PFSK-1 (cell line): ENCODE measurements at regions not wholly inside any gene's neighbourhood (a gene's known extent, or its start where the extent isn't known, plus 50 kb on each side); places are given as distances from the start of the nearest gene placed in this dataset.

Experiments used
- FOXP2 ChIP-seq: optimal IDR thresholded peaks from 2 replicates; pipeline ENCODE3; 2011; ENCODE audit warnings: borderline replicate concordance, control low read depth, inconsistent platforms; ENCODE audit not compliant: insufficient read depth; ENCODE audit errors: extremely low read length, extremely low read depth
- POLR2AphosphoS5 ChIP-seq: IDR thresholded peaks from 2 replicates; pipeline ENCODE4 v1.6.1; 2012; ENCODE audit warnings: low read depth, mild to moderate bottlenecking, control low read depth, low read length, moderate library complexity
- SIN3A ChIP-seq: IDR thresholded peaks from 2 replicates; pipeline ENCODE4 v1.6.1; 2012; ENCODE audit warnings: mild to moderate bottlenecking, low read length, moderate library complexity, borderline replicate concordance; ENCODE audit not compliant: insufficient read depth
- TAF1 ChIP-seq: IDR thresholded peaks from 2 replicates; pipeline ENCODE4 v1.6.1; 2012; ENCODE audit warnings: low read length, control low read depth, borderline replicate concordance; ENCODE audit not compliant: insufficient read depth
- TF ChIP-seq, protein P1 (sequence below), 2 experiments: IDR thresholded peaks; 2 replicates each; pipeline versions ENCODE4 v1.6.1 to v1.8.0; 2011 to 2012; ENCODE audit warnings: low read depth in 2 of 2, low read length in 2 of 2, control low read depth in 1 of 2, inconsistent platforms in 1 of 2, mild to moderate bottlenecking in 1 of 2, moderate library complexity in 1 of 2; ENCODE audit not compliant: insufficient read depth in 1 of 2

DNA sequence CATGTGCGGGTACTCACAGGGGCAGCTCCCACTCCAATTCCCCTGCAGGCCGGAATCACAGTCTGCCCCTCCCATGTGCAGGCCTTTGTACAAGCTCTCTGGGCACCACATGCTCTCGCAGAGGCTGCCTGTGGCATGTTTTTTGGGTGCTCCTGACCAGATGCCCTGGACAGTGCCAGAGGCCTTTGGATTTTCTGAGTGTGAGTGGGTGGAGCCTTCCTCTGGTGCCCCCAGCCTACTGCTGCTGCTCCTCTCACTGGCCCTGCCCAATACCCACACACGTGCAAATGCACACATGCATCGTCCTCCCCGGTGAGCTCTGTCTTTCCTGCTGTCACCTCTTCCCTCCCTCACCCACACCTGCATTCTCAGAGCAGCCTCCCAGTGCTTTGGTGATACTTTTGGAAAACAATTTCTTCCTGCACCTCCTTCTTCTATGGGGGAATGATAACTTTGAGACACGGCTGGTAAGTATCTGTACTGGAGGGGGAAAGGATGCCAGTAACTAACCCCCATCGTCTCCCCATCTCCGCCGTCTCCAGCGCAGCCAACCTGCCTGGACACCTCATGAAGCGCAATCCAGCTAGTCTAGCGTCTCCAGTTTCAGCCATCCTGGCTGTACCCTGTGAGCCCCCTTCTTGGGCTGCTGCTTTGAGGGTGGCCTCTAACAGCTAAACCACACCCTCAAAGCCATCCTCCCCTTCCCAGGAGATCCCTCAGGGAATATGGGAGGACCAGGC is 229.4 kb upstream of the TOPAZ1 start:
- TF ChIP-seq POLR2AphosphoS5 (no peak), TAF1 (no peak), FOXP2 (no peak), SIN3A (no peak)
- TF ChIP-seq, protein P1, sequence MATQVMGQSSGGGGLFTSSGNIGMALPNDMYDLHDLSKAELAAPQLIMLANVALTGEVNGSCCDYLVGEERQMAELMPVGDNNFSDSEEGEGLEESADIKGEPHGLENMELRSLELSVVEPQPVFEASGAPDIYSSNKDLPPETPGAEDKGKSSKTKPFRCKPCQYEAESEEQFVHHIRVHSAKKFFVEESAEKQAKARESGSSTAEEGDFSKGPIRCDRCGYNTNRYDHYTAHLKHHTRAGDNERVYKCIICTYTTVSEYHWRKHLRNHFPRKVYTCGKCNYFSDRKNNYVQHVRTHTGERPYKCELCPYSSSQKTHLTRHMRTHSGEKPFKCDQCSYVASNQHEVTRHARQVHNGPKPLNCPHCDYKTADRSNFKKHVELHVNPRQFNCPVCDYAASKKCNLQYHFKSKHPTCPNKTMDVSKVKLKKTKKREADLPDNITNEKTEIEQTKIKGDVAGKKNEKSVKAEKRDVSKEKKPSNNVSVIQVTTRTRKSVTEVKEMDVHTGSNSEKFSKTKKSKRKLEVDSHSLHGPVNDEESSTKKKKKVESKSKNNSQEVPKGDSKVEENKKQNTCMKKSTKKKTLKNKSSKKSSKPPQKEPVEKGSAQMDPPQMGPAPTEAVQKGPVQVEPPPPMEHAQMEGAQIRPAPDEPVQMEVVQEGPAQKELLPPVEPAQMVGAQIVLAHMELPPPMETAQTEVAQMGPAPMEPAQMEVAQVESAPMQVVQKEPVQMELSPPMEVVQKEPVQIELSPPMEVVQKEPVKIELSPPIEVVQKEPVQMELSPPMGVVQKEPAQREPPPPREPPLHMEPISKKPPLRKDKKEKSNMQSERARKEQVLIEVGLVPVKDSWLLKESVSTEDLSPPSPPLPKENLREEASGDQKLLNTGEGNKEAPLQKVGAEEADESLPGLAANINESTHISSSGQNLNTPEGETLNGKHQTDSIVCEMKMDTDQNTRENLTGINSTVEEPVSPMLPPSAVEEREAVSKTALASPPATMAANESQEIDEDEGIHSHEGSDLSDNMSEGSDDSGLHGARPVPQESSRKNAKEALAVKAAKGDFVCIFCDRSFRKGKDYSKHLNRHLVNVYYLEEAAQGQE (IDR thresholded peaks at IDR 0.05; ENCODE audit: insufficient read depth in 1 of 2, low read depth in 2 of 2, low read length in 2 of 2), result no peak

DNA sequence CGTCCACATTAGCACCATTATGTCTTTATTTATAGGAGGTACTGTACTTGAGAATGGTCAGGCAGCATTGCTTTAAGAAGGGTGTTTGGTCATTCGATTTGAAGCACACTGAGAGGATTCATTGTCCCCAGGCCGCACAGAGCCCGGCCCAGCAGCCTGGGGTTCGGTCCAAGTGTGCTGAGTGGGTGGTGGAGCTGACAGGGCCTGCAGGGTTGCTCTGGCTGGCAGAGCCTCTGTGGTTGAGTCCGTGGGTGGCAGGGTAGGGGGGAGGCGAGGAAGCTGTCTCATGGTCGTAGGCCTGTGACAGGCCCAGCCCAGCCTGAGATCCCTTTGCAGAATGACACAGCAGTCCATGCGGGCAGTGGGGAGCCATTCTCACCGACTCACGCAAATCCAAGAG is 227.7 kb upstream of the TOPAZ1 start:
- no peak for TF ChIP-seq POLR2AphosphoS5
- no peak for TF ChIP-seq FOXP2
- no peak for TF ChIP-seq TAF1
- TF ChIP-seq, protein P1 (IDR thresholded peaks at IDR 0.05; ENCODE audit: insufficient read depth in 1 of 2, low read depth in 2 of 2, low read length in 2 of 2), result no peak
- no peak for TF ChIP-seq SIN3A

DNA sequence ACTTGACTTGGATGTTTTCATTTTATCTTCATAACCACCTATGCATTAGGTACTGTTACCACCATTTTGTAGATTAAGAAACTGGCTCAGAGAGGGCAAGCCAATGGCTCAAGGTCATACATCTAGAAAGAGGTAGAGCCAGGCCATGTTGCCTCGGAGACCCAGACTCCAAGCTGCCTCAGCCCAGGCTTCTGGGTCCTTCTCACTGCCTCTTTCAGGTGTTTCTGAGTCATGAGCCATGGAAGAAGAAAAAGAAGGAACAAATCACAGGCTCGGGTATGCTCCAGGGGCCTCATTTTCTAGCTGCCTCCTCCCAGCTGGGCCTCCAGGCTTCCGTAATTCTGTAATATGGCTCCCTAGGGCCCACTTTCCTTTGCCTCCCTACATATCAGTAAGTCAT is 226.5 kb upstream of the TOPAZ1 start:
- no peak for TF ChIP-seq FOXP2
- TF ChIP-seq, protein P1 (IDR thresholded peaks at IDR 0.05; ENCODE audit: insufficient read depth in 1 of 2, low read depth in 2 of 2, low read length in 2 of 2), result no peak
- TF ChIP-seq POLR2AphosphoS5, result no peak
- no peak for TF ChIP-seq TAF1
- no peak for TF ChIP-seq SIN3A

DNA sequence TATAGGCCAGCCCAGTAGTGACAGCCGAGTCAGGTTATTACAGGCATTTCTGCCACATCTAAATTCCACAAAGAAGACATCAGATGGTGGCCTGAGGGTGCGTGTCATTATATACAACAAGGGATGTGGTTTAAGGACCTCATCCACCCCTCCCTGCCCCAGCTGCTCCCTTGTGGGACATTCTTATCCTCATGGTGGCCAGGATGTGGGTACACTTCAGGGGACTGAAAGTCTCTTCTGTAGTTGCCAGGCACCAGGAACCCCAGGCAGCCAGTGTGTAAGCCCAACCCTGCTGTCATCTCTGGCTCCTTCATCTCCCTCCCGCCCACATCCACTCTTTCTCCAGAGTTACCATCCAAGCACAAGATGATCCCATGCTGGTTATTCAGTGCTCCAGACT is 224.9 kb upstream of the TOPAZ1 start:
- TF ChIP-seq, protein P1 (IDR thresholded peaks at IDR 0.05; ENCODE audit: insufficient read depth in 1 of 2, low read depth in 2 of 2, low read length in 2 of 2), result no peak
- no peak for TF ChIP-seq TAF1
- TF ChIP-seq SIN3A, result no peak
- TF ChIP-seq POLR2AphosphoS5, result no peak
- TF ChIP-seq FOXP2, result no peak
